GM18870 (cell line): ENCODE measurements at regions not wholly inside any gene's neighbourhood (a gene's known extent, or its start where the extent isn't known, plus 50 kb on each side); places are given as distances from the start of the nearest gene placed in this dataset.

Experiments
- ATAC-seq: cut with Tn5 transposase; IDR thresholded peaks from one replicate; pipeline ENCODE4 v1.9.1; 2021; ENCODE audit warnings: moderate library complexity; ENCODE audit not compliant: unreplicated experiment

- no peak for ATAC-seq
Observed at GRCh38 chr5:66538531-66538930, 57.7 kb upstream of the MAST4 start.

GRCh38 chr5:66540078-66540477 is 56.1 kb upstream of the MAST4 start:
- no peak for ATAC-seq

GRCh38 chr5:66542711-66543110 is 53.5 kb upstream of the MAST4 start:
- ATAC-seq = no peak
